Caco-2 (cell line): ENCODE measurements at regions not wholly inside any gene's neighbourhood (a gene's known extent, or its start where the extent isn't known, plus 50 kb on each side); places are given as distances from the start of the nearest gene placed in this dataset.

Experiments used
- BruUV-seq: library from RNA; stranded (reverse); fragments of 400-500 nt; replicated peaks from 2 replicates; lab custom pipeline; 2021; lab: Mats Ljungman, UMichigan
- CTCF ChIA-PET: fragments of 300-600 bp; sonication (Branson Sonifier 250); formaldehyde crosslinking; loops from one replicate; lab custom pipeline; 2022; ENCODE audit warnings: antibody characterized with exemption; lab: Charles Lee
- POLR2A ChIA-PET: fragments of 300-600 bp; sonication (Branson Sonifier 250); formaldehyde crosslinking; loops from one replicate; lab custom pipeline; 2022; ENCODE audit warnings: antibody characterized with exemption; lab: Charles Lee
- DNase-seq, 2 experiments: peaks; one replicate each; pipeline versions ENCODE4 v3.0.0 to v3.0.0-alpha.2; 2020 to 2022
- H3K27me3 ChIP-seq: replicated peaks from 2 replicates; pipeline ENCODE4 v1.6.0; 2011; ENCODE audit warnings: low read length; ENCODE audit not compliant: control insufficient read depth, insufficient read depth
- H3K36me3 ChIP-seq: 2 replicates; pipeline ENCODE4 v1.5.1; 2011; ENCODE audit warnings: low read length; ENCODE audit not compliant: control insufficient read depth, insufficient read depth
- H3K4me1 ChIP-seq: fragments of 250-450 bp; sonication (Bioruptor Pico); 2 replicates; pipeline ENCODE4 v1.5.1; 2020; ENCODE audit warnings: mild to moderate bottlenecking
- H3K4me3 ChIP-seq: 2 replicates; pipeline ENCODE4 v1.5.1; 2011; ENCODE audit warnings: low read depth, mild to moderate bottlenecking, control low read depth, low read length
- H3K9me3 ChIP-seq: fragments of 250-450 bp; sonication (Bioruptor Pico); 2 replicates; pipeline ENCODE4 v1.5.1; 2020; ENCODE audit warnings: mild to moderate bottlenecking, moderate library complexity
- H3K27ac Mint-ChIP-seq: one replicate; pipeline ENCODE4 v1.8.0; 2022; ENCODE audit warnings: mixed read lengths; ENCODE audit not compliant: unreplicated experiment
- H3K27me3 Mint-ChIP-seq: one replicate; pipeline ENCODE4 v1.8.0; 2022; ENCODE audit warnings: mixed read lengths; ENCODE audit not compliant: insufficient read depth, unreplicated experiment
- H3K36me3 Mint-ChIP-seq: one replicate; pipeline ENCODE4 v1.8.0; 2022; ENCODE audit warnings: mild to moderate bottlenecking, mixed read lengths; ENCODE audit not compliant: insufficient read depth, unreplicated experiment
- H3K4me1 Mint-ChIP-seq: one replicate; pipeline ENCODE4 v1.8.0; 2022; ENCODE audit warnings: low read depth, mixed read lengths; ENCODE audit not compliant: unreplicated experiment
- H3K4me3 Mint-ChIP-seq: one replicate; pipeline ENCODE4 v1.8.0; 2022; ENCODE audit warnings: mild to moderate bottlenecking, moderate library complexity, mixed read lengths; ENCODE audit not compliant: unreplicated experiment
- H3K9me3 Mint-ChIP-seq: one replicate; pipeline ENCODE4 v1.8.0; 2022; ENCODE audit warnings: mixed read lengths; ENCODE audit not compliant: unreplicated experiment
- intact Hi-C: fragments of 100-400 bp; cut with micrococcal nuclease; formaldehyde crosslinking; loops from one replicate; pipeline ENCODE4 v1.10.0; 2022; ENCODE audit not compliant: unreplicated experiment
- TF ChIP-seq, protein P1 (sequence below), 2 experiments: fragments of 200-600 bp in 1 of 2; IDR thresholded peaks; 1 replicate in 1 of 2; 2 replicates in 1 of 2; pipeline versions ENCODE4 v1.5.1 to v1.8.0; 2011 to 2022; ENCODE audit warnings: antibody characterized with exemption in 1 of 2, control low read depth in 1 of 2, inconsistent platforms in 1 of 2, low read depth in 1 of 2, low read length in 1 of 2, mild to moderate bottlenecking in 1 of 2, moderate library complexity in 1 of 2; ENCODE audit not compliant: insufficient read depth in 1 of 2, severe bottlenecking in 1 of 2, unreplicated experiment in 1 of 2

DNA sequence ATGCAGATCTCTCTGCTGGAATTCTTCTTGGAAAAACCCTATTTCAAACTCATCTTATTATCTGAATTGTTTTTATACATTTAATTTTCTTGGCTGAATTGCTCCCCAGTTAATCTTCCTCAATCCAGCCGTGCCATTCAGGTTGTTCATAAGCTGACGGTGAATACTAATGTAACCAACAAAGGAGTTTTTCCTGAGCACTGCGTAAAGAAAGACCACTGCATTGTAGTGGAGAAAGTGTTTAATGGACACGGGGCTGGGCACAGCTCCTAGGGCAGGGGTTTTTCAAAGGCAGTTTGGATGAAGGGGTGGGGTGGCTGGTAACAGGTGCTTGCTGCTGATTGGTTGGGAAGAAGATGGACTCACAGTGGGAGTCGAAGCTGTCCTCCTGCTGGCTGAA is 820.3 kb downstream of the ADGRL2 start:
- Mint-ChIP-seq H3K4me3 (no peak overlapping the region), H3K36me3 (no peaks in the 10 kb centered on the region), H3K4me1 (no peaks in the 10 kb centered on the region), H3K27me3 (no peaks in the 10 kb centered on the region), H3K9me3 (no peaks in the 10 kb centered on the region), H3K27ac (no peak overlapping the region)
- BruUV-seq: no TSS peak
- CTCF ChIA-PET: no interaction called here
- intact Hi-C loops: no loop called here
- no peak for DNase-seq
- no peaks in the 10 kb centered on the region for H3K27me3 ChIP-seq
- TF ChIP-seq, protein P1, sequence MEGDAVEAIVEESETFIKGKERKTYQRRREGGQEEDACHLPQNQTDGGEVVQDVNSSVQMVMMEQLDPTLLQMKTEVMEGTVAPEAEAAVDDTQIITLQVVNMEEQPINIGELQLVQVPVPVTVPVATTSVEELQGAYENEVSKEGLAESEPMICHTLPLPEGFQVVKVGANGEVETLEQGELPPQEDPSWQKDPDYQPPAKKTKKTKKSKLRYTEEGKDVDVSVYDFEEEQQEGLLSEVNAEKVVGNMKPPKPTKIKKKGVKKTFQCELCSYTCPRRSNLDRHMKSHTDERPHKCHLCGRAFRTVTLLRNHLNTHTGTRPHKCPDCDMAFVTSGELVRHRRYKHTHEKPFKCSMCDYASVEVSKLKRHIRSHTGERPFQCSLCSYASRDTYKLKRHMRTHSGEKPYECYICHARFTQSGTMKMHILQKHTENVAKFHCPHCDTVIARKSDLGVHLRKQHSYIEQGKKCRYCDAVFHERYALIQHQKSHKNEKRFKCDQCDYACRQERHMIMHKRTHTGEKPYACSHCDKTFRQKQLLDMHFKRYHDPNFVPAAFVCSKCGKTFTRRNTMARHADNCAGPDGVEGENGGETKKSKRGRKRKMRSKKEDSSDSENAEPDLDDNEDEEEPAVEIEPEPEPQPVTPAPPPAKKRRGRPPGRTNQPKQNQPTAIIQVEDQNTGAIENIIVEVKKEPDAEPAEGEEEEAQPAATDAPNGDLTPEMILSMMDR (IDR thresholded peaks at IDR 0.05; ENCODE audit: insufficient read depth in 1 of 2, low read depth in 1 of 2, low read length in 1 of 2, severe bottlenecking in 1 of 2, unreplicated experiment in 1 of 2): no peak
- H3K36me3 ChIP-seq: no peaks in the 10 kb centered on the region
- no peaks in the 10 kb centered on the region for H3K4me1 ChIP-seq
- H3K9me3 ChIP-seq: no peaks in the 10 kb centered on the region
- H3K4me3 ChIP-seq: no peak overlapping the region
- POLR2A ChIA-PET: no interaction called here

DNA sequence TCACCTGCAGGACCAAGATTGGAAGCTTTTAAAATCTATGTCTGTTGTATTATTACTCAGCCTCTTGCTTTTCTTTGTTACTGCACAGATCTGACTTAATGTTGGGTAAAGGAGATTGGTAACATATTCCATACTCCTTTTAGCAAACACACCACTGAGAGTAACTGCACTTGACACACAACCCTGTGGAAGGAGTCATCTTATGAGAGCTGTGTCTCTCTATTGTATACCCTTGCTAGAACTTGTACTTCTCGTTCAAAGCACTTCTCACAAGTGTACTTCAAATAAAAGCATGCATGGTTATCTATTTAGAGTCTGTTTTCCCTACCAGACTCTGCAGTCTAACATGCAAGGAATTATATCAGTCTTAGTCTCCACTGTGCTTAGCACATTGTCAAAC is 813.4 kb downstream of the ADGRL2 start:
- no peaks in the 10 kb centered on the region for H3K4me1 Mint-ChIP-seq
- no peaks in the 10 kb centered on the region for H3K27me3 ChIP-seq
- H3K27ac Mint-ChIP-seq: no peak overlapping the region

DNA sequence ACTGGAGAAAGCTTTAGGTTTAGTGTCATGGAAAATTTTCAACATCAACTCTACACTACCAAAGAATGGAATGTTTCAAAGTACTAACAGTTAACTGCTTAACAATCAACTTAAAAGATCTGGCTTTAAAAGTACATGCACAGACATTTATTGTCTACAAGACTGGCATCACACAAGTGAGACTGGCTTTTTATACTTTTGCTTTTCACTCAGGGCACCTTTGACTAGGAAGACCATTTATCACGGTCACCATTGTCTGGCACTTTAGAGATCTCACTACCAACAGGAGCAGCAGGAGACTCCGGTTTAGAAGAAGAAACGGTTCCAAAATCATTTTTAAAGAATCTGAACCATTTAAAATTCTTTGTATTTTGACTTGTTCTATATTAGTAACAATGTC is 812.3 kb downstream of the ADGRL2 start:
- ChIA-PET POLR2A (no interaction called here), CTCF (no interaction called here)
- intact Hi-C loops: no loop called here
- Histone ChIP-seq H3K9me3 (no peaks in the 10 kb centered on the region), H3K27me3 (no peaks in the 10 kb centered on the region), H3K4me3 (no peak overlapping the region), H3K4me1 (no peaks in the 10 kb centered on the region), H3K36me3 (no peaks in the 10 kb centered on the region)
- DNase-seq: no peak
- Mint-ChIP-seq H3K27ac (no peak overlapping the region), H3K9me3 (no peaks in the 10 kb centered on the region), H3K36me3 (no peaks in the 10 kb centered on the region), H3K4me1 (no peaks in the 10 kb centered on the region), H3K27me3 (peaks cover 4% of the 10 kb centered on the region), H3K4me3 (no peak overlapping the region)
- no TSS peak for BruUV-seq
- TF ChIP-seq, protein P1 (IDR thresholded peaks at IDR 0.05; ENCODE audit: insufficient read depth in 1 of 2, low read depth in 1 of 2, low read length in 1 of 2, severe bottlenecking in 1 of 2, unreplicated experiment in 1 of 2): no peak

More for the DNA sequence above, 813.4 kb downstream of the ADGRL2 start:
- H3K4me3 ChIP-seq: no peak overlapping the region
- Mint-ChIP-seq H3K36me3 (no peaks in the 10 kb centered on the region), H3K27me3 (peaks cover 4% of the 10 kb centered on the region), H3K9me3 (no peaks in the 10 kb centered on the region), H3K4me3 (no peak overlapping the region)
- TF ChIP-seq, protein P1 (IDR thresholded peaks at IDR 0.05; ENCODE audit: insufficient read depth in 1 of 2, low read depth in 1 of 2, low read length in 1 of 2, severe bottlenecking in 1 of 2, unreplicated experiment in 1 of 2): no peak
- BruUV-seq: no TSS peak
- H3K9me3 ChIP-seq: no peaks in the 10 kb centered on the region
- no peaks in the 10 kb centered on the region for H3K4me1 ChIP-seq
- H3K36me3 ChIP-seq: no peaks in the 10 kb centered on the region
- DNase-seq: no peak
- POLR2A ChIA-PET: no interaction called here
- CTCF ChIA-PET: no interaction called here
- intact Hi-C loops: no loop called here
